A549 (cell line): ENCODE measurements at regions not wholly inside any gene's neighbourhood (a gene's known extent, or its start where the extent isn't known, plus 50 kb on each side); places are given as distances from the start of the nearest gene placed in this dataset.
"Not testable (repeated sequence)": the region's sequence is repeated elsewhere in the genome, so short reads cannot be mapped to it uniquely, and the experiment has no call there.

Experiments
- BHLHE40 ChIP-seq: IDR thresholded peaks from 2 replicates; pipeline ENCODE4 v1.6.1; 2012; ENCODE audit warnings: low read depth, low read length, inconsistent platforms
- CEBPB ChIP-seq, 2 experiments: fragments of >200 bp in 1 of 2; sonication (Bioruptor Twin) in 1 of 2; formaldehyde crosslinking in 1 of 2; IDR thresholded peaks; 2 replicates each; pipeline ENCODE4 v1.6.1; 2012 to 2016
- CHD2 ChIP-seq: fragments of 150-350 bp; IDR thresholded peaks from 2 replicates; pipeline ENCODE4 v1.6.1; 2014; ENCODE audit warnings: low read length; ENCODE audit not compliant: partially characterized antibody
- EP300 ChIP-seq, 2 experiments: fragments of >200 bp; sonication (Bioruptor Twin); formaldehyde crosslinking; IDR thresholded peaks; 2 replicates in 1 of 2; 3 replicates in 1 of 2; pipeline ENCODE4 v1.6.1; 2016 to 2017
- HOXB13 ChIP-seq: fragments of 250-450 bp; sonication (Bioruptor Pico); IDR thresholded peaks from 2 replicates; pipeline ENCODE4 v1.5.0; 2020; ENCODE audit warnings: low read depth, mild to moderate bottlenecking, moderate library complexity
- MAFK ChIP-seq: fragments of 450-650 bp; IDR thresholded peaks from 2 replicates; pipeline ENCODE4 v1.6.1; 2014; ENCODE audit not compliant: partially characterized antibody
- NR3C1 ChIP-seq: fragments of >200 bp; sonication (Bioruptor Twin); formaldehyde crosslinking; IDR thresholded peaks from 3 replicates; pipeline ENCODE4 v1.6.1; 2017
- POLR2A ChIP-seq: IDR thresholded peaks from 2 replicates; pipeline ENCODE4 v1.6.1; 2012; ENCODE audit warnings: mild to moderate bottlenecking, low read length
- RCOR1 ChIP-seq: fragments of 150-350 bp; IDR thresholded peaks from 2 replicates; pipeline ENCODE4 v1.6.1; 2014; ENCODE audit warnings: antibody characterized with exemption, low read length, low read depth
- RFX5 ChIP-seq: fragments of 450-650 bp; IDR thresholded peaks from 2 replicates; pipeline ENCODE4 v1.7.1; 2014; ENCODE audit warnings: antibody characterized with exemption, mild to moderate bottlenecking, moderate library complexity
- SREBF2 ChIP-seq: fragments of 450-650 bp; IDR thresholded peaks from 2 replicates; pipeline ENCODE4 v1.6.1; 2014; ENCODE audit warnings: mild to moderate bottlenecking, moderate library complexity
- ZFP36 ChIP-seq: fragments of 450-650 bp; IDR thresholded peaks from 2 replicates; pipeline ENCODE4 v1.6.1; 2014; ENCODE audit warnings: borderline replicate concordance; ENCODE audit not compliant: partially characterized antibody
- TF ChIP-seq, protein P1 (sequence below): IDR thresholded peaks from 2 replicates; pipeline ENCODE4 v1.6.1; 2012
- TF ChIP-seq, protein P2 (sequence below): fragments of >200 bp; sonication (Bioruptor Twin); formaldehyde crosslinking; IDR thresholded peaks from 3 replicates; pipeline ENCODE4 v1.5.1; 2016

DNA sequence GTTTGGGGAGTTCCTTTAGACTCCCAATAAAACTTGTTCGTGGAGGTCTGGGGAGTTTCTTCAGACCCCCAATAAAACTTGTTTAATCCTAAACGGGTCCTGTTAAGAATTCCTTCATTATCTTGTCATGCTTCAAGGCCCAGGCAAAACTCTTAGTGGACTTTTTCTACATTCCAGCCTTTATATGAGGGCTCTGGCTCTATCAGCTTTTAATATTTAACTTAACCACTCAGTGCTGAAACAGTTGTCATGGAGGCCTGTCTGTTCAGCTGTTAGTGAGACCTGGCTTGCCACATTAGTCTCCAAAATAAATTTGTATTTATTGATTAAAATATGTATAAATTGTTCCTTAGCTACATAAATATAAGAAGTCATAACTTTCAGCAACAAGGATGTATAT is 1385.1 kb downstream of the REEP3 start:
- TF ChIP-seq, protein P1, sequence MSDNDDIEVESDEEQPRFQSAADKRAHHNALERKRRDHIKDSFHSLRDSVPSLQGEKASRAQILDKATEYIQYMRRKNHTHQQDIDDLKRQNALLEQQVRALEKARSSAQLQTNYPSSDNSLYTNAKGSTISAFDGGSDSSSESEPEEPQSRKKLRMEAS = not testable (repeated sequence)
- TF ChIP-seq CEBPB (IDR thresholded peaks at IDR 0.05); MAFK; EP300 (IDR thresholded peaks at IDR 0.05); SREBF2; CHD2; POLR2A; HOXB13 (CRISPR knock-in tag); RFX5; RCOR1; NR3C1; BHLHE40; ZFP36: not testable (repeated sequence)
- TF ChIP-seq, protein P2, sequence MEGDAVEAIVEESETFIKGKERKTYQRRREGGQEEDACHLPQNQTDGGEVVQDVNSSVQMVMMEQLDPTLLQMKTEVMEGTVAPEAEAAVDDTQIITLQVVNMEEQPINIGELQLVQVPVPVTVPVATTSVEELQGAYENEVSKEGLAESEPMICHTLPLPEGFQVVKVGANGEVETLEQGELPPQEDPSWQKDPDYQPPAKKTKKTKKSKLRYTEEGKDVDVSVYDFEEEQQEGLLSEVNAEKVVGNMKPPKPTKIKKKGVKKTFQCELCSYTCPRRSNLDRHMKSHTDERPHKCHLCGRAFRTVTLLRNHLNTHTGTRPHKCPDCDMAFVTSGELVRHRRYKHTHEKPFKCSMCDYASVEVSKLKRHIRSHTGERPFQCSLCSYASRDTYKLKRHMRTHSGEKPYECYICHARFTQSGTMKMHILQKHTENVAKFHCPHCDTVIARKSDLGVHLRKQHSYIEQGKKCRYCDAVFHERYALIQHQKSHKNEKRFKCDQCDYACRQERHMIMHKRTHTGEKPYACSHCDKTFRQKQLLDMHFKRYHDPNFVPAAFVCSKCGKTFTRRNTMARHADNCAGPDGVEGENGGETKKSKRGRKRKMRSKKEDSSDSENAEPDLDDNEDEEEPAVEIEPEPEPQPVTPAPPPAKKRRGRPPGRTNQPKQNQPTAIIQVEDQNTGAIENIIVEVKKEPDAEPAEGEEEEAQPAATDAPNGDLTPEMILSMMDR = not testable (repeated sequence)
